Left lung (tissue), 4 donors: ENCODE measurements at regions not wholly inside any gene's neighbourhood (a gene's known extent, or its start where the extent isn't known, plus 50 kb on each side); places are given as distances from the start of the nearest gene placed in this dataset.

Experiments
- ATAC-seq: fragments of 200-7000 bp; cut with Tn5 transposase; one replicate; pipeline ENCODE4 v1.9.1; 2020; ENCODE audit warnings: moderate library complexity
- DNase-seq, 4 donors: peaks; one replicate each; pipeline ENCODE4 v3.0.0-alpha.2; 2013 to 2020
- H3K27ac ChIP-seq, 2 donors: fragments of 200-600 bp; sonication (generic) in 1 of 2; one replicate each; pipeline versions ENCODE4 v1.5.0 to v1.8.0; 2020 to 2021
- H3K27me3 ChIP-seq, 2 donors: fragments of 200-600 bp; sonication (generic) in 1 of 2; one replicate each; pipeline versions ENCODE4 v1.5.0 to v1.8.0; 2020 to 2021
- H3K36me3 ChIP-seq, 2 donors: fragments of 200-600 bp; sonication (generic) in 1 of 2; one replicate each; pipeline versions ENCODE4 v1.5.0 to v1.8.0; 2020 to 2021
- H3K4me1 ChIP-seq, 2 donors: fragments of 200-600 bp; one replicate each; pipeline ENCODE4 v1.8.0; 2021
- H3K4me3 ChIP-seq, 2 donors: fragments of 200-600 bp; sonication (generic) in 1 of 2; one replicate each; pipeline versions ENCODE4 v1.5.0 to v1.8.0; 2020 to 2021; ENCODE audit warnings: mild to moderate bottlenecking in 1 of 2
- H3K9me3 ChIP-seq, 2 donors: fragments of 200-600 bp; sonication (generic) in 1 of 2; one replicate each; pipeline versions ENCODE4 v1.5.0 to v1.8.0; 2020 to 2021
- intact Hi-C, 2 donors: fragments of 100-400 bp; cut with DNase I; formaldehyde crosslinking; loops; one replicate each; pipeline versions ENCODE4 v1.11.2 to v1.14.2; 2022
- TF ChIP-seq, protein P1 (sequence below), 2 donors: fragments of 200-600 bp; sonication (generic) in 1 of 2; IDR thresholded peaks; one replicate each; pipeline versions ENCODE4 v1.5.0 to v1.8.0; 2021; ENCODE audit warnings: antibody characterized with exemption in 2 of 2
- donor health status: DM: no; HTN: yes; CAD: no.
- donor health status: DM: no; HTN: no; CAD: no.

GRCh38 chr21:35457097-35457804, 408.1 kb upstream of the RUNX1 start:
- ATAC-seq (no peak), DNase-seq (no peak)
- Histone ChIP-seq H3K27ac (no peak overlapping the region), H3K9me3 (no peaks in the 10 kb centered on the region), H3K36me3 (no peaks in the 10 kb centered on the region), H3K4me1 (no peaks in the 10 kb centered on the region), H3K27me3 (no peaks in the 10 kb centered on the region), H3K4me3 (no peak overlapping the region)
- intact Hi-C loops = no loop called here
- TF ChIP-seq, protein P1, sequence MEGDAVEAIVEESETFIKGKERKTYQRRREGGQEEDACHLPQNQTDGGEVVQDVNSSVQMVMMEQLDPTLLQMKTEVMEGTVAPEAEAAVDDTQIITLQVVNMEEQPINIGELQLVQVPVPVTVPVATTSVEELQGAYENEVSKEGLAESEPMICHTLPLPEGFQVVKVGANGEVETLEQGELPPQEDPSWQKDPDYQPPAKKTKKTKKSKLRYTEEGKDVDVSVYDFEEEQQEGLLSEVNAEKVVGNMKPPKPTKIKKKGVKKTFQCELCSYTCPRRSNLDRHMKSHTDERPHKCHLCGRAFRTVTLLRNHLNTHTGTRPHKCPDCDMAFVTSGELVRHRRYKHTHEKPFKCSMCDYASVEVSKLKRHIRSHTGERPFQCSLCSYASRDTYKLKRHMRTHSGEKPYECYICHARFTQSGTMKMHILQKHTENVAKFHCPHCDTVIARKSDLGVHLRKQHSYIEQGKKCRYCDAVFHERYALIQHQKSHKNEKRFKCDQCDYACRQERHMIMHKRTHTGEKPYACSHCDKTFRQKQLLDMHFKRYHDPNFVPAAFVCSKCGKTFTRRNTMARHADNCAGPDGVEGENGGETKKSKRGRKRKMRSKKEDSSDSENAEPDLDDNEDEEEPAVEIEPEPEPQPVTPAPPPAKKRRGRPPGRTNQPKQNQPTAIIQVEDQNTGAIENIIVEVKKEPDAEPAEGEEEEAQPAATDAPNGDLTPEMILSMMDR (IDR thresholded peaks at IDR 0.05) = no peak

DNA sequence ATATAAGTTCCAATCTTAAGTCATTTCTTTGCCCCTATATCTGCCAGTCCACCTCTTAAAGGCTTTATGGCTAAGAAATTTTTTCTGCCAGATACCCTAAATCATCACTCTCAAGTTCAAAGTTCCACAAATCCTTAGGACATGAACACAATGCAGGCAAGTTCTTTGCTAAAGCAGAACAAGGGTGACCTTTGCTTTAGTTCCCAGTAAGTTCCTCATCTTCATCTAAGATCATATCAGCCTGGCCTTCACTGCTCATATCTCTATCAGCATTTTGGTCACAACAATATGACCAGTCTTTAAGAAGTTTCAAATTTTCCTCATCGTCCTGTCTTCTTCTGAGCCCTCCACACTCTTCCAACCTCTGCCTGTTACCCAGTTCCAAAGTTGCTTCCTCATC, 402.2 kb upstream of the RUNX1 start:
- H3K36me3 ChIP-seq = no peaks in the 10 kb centered on the region
- H3K27ac ChIP-seq = no peak overlapping the region
- no peaks in the 10 kb centered on the region for H3K27me3 ChIP-seq
- TF ChIP-seq, protein P1 (IDR thresholded peaks at IDR 0.05) = no peak
- no peaks in the 10 kb centered on the region for H3K4me1 ChIP-seq
- ATAC-seq = no peak
- no peak overlapping the region for H3K4me3 ChIP-seq
- DNase-seq = no peak
- H3K9me3 ChIP-seq = peaks cover 0 to 6% of the 10 kb centered on the region in 2 donors
- intact Hi-C loops = no loop called here

DNA sequence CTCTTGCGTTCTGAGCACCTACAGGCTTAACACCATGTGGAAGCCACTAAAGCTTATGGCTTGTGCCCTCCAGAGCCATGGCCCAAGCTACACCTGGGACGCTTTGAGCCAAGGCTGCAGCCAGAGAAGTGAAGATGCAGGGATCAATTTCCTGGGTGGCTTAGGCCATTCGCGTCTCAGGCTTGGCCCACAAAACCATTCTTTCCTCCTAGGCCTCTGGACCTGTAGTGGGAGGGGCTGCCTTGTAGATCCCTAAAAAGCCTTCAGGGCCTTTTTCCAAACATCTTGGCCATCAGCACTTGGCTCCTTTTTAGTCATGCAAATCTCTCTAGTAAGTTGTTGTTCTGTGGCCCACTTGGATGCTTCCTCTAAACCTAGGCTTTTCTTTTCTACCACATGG, 401.7 kb upstream of the RUNX1 start:
- ATAC-seq = no peak
- DNase-seq = no peak
- Histone ChIP-seq H3K4me3 (no peak overlapping the region), H3K4me1 (no peaks in the 10 kb centered on the region), H3K36me3 (no peaks in the 10 kb centered on the region), H3K27ac (no peak overlapping the region), H3K27me3 (no peaks in the 10 kb centered on the region), H3K9me3 (peaks cover 0 to 6% of the 10 kb centered on the region in 2 donors)
- intact Hi-C loops = no loop called here
- TF ChIP-seq, protein P1 (IDR thresholded peaks at IDR 0.05) = no peak

DNA sequence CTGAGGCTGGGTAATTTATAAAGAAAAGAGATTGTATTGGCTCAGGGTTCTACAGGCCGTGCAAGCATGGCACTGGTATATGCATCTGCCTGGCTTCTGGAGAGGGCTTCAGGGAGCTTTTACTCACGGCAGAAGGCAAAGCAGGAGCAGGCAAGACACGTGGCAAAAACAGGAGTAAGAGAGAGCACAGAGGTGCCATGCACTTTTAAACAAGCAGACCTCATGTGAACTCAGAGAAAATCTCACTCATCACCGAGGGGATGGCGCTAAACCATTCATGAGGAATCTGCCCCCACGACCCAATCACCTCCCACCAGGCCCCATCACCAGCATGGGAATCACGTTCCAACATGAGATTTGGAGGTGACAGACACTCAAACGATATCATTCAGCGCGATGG, 400.7 kb upstream of the RUNX1 start:
- TF ChIP-seq, protein P1 (IDR thresholded peaks at IDR 0.05) = no peak
- H3K4me3 ChIP-seq = no peak overlapping the region
- peaks cover 0 to 6% of the 10 kb centered on the region in 2 donors for H3K9me3 ChIP-seq
- H3K27ac ChIP-seq = no peak overlapping the region
- no peaks in the 10 kb centered on the region for H3K27me3 ChIP-seq
- DNase-seq (no peak), ATAC-seq (no peak)
- no peaks in the 10 kb centered on the region for H3K4me1 ChIP-seq
- intact Hi-C loops = no loop called here
- no peaks in the 10 kb centered on the region for H3K36me3 ChIP-seq

GRCh38 chr21:35448876-35449599, 399.9 kb upstream of the RUNX1 start:
- intact Hi-C loops = no loop called here
- ATAC-seq = no peak
- no peak for DNase-seq
- H3K9me3 ChIP-seq = peaks cover 0 to 6% of the 10 kb centered on the region in 2 donors
- no peaks in the 10 kb centered on the region for H3K27me3 ChIP-seq
- H3K36me3 ChIP-seq = no peaks in the 10 kb centered on the region
- TF ChIP-seq, protein P1 (IDR thresholded peaks at IDR 0.05) = no peak
- no peak overlapping the region for H3K27ac ChIP-seq
- no peak overlapping the region for H3K4me3 ChIP-seq
- no peaks in the 10 kb centered on the region for H3K4me1 ChIP-seq
